Activated gamma-delta T cell treated with anti-CD3 and anti-CD28 coated beads, Interleukin-2, amount 50 U/mL, for 16 hours (primary cell): ENCODE measurements at regions not wholly inside any gene's neighbourhood (a gene's known extent, or its start where the extent isn't known, plus 50 kb on each side); places are given as distances from the start of the nearest gene placed in this dataset.

Experiments used
- DNase-seq: peaks from one replicate; pipeline ENCODE4 v3.0.0-alpha.2; 2020; ENCODE audit warnings: low read depth

GRCh38 chr10:128853537-128853936 is 613.5 kb upstream of the MGMT start:
- no peak for DNase-seq

GRCh38 chr10:128854204-128854603 is 612.8 kb upstream of the MGMT start:
- no peak for DNase-seq

- DNase-seq: no peak
These were observed 612.1 kb upstream of the MGMT start for GRCh38 chr10:128854963-128855362.

- no peak for DNase-seq
These were observed 611.2 kb upstream of the MGMT start for GRCh38 chr10:128855618-128856428.

DNA sequence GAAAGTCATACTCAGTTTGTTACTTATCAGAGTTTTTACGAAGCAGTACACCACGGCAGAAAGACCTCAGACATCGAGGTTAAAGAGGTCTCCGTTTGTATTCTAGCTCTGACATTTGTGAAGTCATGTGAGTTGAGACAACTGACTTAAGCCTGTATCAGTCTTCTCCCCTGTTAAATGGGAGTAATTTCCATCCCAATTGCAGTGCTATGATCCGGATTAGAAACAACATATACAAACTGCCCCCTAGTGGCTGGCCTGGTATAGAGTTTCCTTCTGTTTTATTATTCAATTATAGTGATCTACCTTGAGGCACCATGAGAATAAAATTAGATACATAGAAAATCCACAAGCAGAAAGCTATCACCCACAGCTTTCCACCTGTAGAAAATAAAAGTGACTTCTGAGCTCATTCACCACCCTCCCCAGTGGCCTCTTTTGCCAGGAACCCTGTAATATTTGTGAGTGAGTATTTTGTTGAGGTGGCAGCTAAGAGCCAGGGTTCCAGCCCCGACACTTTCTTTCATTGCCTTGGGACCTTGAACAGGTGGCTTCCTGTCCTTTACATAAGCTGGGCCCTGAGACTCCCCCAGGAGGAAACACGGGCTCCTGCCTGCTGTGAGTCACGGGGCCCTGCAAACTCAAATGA is 607.2 kb upstream of the MGMT start:
- no peak for DNase-seq

- DNase-seq: no peak
These were observed 606.5 kb upstream of the MGMT start for GRCh38 chr10:128860574-128860973.

GRCh38 chr10:128861018-128861901 is 605.8 kb upstream of the MGMT start:
- DNase-seq: no peak

DNA sequence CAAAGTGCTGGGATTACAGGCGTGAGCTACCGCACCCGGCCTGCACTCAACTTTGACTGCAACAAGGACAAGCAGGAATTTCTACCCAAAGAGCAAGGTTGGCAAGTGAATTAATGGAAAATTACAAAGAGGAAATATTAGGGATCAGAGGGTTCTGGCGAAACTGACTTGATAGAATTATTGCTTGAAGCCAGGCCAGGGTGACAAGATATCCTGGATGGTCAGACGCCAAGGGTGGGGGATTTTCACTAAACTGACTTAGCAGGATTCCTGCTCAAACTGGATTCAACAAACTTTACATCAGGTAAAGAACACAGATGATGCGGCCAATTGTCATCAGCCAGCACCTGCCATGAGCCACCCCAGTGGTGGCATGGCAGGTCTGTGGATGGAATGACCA is 603.6 kb upstream of the MGMT start:
- no peak for DNase-seq

DNA sequence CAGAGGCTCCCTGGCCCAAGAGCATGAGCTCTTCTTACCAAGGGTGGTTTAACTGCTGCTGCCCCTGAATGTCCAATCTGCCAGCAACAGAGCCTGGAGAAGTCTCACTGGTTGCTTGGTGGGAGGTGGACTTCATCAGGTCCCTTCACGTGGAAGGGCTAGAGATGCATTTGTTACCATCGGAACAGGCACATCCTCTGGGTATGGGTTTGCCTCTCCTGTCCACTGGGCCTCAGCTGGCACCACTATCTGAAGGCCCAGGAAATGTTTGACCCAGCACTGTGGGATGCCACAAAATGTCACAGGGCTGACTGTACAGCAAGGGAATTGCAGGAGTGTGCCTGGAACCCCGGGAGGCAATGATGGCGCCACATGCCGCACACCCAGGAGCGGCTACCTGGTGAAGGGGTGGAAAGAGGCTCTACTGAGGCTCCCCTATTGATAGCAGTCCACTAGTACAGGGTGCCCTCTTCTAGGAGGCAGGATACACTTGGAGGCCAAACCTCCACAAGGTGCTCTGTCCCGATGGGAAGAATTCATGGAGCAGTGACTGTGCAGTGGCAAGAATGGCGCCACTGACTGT is 603.1 kb upstream of the MGMT start:
- no peak for DNase-seq

GRCh38 chr10:128864554-128865295 is 602.3 kb upstream of the MGMT start:
- no peak for DNase-seq

DNA sequence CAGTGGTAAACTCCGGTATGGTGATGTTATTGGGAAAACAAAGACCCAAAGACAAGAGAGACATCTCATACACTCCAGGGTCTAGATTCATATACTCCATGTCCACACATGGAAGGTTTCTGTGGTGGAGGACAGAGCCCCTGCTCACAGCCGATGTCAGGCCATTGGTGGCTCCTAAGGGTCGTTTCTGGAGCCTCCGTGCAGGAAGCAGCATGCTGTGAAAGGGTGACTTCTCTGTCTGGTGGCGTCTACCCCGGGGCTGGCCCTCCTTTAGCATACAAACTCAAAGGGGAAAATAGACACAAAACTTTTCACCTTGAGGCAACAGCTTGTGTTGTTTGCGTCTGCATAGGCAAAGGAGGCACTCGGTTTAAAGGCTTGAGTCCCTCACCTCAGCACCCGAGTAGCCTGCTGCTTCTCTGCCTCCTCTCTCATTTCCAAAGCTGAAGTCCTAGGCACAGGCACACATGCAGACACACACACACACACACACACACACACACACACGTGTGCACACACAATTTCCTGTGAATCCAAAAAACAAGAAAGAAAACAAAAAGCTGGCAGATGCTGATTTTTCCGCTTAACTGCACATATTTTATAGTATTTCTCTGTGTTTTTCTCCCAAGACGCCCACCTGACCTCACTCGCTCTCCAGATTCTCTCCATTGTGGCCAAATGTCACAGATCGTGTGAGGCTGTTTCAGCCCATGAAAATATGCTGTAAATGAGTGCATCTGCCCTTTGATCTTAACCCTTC is 601.4 kb upstream of the MGMT start:
- no peak for DNase-seq

DNA sequence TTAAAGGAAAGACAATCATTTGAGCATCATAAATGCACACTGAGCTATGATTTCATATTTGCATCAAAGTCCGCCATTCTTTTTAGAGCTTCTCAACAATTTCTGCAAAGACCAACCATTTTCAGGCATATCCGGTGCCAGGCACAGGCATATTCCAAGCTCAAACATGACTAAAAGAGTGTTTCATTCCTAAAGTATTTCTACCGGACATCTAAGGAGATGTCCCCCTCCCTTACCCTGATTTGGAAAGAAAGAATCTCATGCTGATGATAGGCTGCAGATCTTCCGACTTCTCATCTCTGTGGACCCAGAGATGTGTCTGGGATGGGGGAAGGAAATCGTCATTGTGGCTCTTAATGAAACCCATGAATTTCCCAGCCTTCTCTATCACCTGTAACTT is 600.5 kb upstream of the MGMT start:
- DNase-seq: no peak

- no peak for DNase-seq
These were observed 599.8 kb upstream of the MGMT start for GRCh38 chr10:128867210-128867609.

DNA sequence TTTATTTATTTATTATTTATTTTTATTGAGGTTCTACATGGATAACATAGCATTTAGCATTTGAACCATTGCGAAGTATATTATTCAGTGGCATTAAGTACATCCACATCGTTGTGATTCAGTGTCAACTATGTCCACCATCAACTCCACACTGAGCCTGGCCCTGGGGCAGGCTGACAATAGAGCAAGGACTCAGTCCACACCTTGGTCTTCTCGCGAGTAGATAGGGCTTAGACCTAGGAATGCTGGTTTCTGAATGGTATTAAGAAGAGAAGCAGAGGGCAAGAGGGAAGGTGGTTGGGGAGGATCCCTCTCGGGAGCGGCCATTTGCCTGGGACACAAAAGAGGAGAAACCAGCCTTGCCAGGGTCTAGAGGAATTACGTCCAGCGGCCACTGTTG is 599.2 kb upstream of the MGMT start:
- DNase-seq: no peak

DNA sequence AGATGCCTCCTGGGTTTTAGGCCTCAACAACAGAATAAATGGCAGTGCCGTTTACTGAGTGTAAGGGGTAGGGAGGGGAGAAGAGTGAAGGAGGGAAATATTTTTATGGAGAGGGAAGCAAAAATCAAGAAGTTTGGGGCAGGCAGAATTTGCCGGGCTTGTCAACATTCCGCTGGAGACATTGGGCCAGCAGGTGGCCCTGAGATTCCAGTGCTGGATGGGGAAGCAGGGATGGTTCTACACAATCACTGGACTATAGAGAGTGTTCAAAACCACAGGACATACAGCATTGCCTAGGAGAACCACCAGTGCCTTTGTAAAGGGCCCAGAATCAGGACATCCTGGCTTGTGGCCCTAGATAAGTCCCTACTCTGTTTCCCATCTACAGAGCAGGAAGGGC is 598.6 kb upstream of the MGMT start:
- DNase-seq: no peak

- no peak for DNase-seq
These were observed 597.8 kb upstream of the MGMT start for GRCh38 chr10:128869101-128869749.

DNA sequence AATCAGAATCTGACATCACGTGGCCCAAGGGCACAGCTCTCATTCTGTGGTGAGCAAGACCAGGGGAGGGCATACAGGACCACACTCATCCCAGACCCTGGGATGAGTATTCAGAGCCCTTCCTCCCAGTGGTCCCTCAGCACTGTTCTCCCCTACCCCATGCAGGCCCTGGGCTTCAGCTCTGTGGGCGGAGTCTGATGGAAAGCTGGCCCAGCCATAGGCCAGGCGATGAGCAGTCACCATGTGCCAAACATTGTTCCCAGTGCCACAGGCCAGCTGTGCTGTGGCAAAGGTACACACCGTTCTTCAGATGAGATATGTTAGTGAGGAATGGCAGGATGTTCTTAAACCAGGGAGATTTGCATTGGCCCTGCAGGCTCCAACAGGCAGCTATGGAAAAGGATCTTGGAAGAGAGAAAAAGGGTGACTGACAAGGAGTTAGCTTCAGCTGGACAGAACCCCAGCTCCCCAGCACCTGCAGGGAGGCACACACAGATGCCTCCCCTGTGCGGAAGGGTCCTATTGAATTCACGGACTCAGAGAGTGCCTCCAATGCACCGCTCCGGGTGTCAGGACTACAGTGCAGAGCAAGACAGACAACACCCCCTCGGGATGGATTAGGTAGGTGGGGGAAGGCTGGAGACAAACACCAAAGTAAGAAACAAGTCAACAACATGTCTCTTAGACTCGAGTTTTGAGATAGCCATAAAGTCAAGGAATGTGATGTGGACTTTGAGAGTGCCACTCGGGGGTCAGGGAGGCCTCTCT is 596.0 kb upstream of the MGMT start:
- no peak for DNase-seq

GRCh38 chr10:128871671-128872231 is 595.3 kb upstream of the MGMT start:
- no peak for DNase-seq

- no peak for DNase-seq
These were observed 593.5 kb upstream of the MGMT start for GRCh38 chr10:128873411-128874054.
